ENCODE measurements at regions not wholly inside any gene's neighbourhood (a gene's known extent, or its start where the extent isn't known, plus 50 kb on each side); places are given as distances from the start of the nearest gene placed in this dataset.

- DNase-seq (ENCODE audit: low spot score), result no peak
- H3K4me1 ChIP-seq (ENCODE audit: control insufficient read depth in 4 of 4, insufficient read depth in 4 of 4, low read length in 3 of 4), result no peaks in the 10 kb centered on the region
- H3K9ac ChIP-seq (ENCODE audit: low read depth in 1 of 2, low read length in 2 of 2), result no peak overlapping the region
- no peaks in the 10 kb centered on the region for H3K27me3 ChIP-seq (ENCODE audit: control insufficient read depth in 4 of 4, insufficient read depth in 4 of 4, low read length in 3 of 4)
- TF ChIP-seq REST (IDR thresholded peaks at IDR 0.05), result no peak
- TF ChIP-seq YY1 (IDR thresholded peaks at IDR 0.05), result no peak
- no peak for TF ChIP-seq FOXA2 (IDR thresholded peaks at IDR 0.05)
- no peak for TF ChIP-seq EGR1 (IDR thresholded peaks at IDR 0.05; ENCODE audit: low read depth in 2 of 2)
- no peak for TF ChIP-seq HNF4G (IDR thresholded peaks at IDR 0.05)
- no peak for TF ChIP-seq CTCF (IDR thresholded peaks at IDR 0.05; ENCODE audit: low read depth, low read length, missing input control)
- no peak for TF ChIP-seq HNF4A (conservative IDR thresholded peaks at IDR 0.05)
- no peak for TF ChIP-seq NR2F2 (IDR thresholded peaks at IDR 0.05)
- no peak for TF ChIP-seq TAF1 (conservative IDR thresholded peaks at IDR 0.05)
- no peak for TF ChIP-seq GABPA (IDR thresholded peaks at IDR 0.05 in 1 of 2, conservative IDR thresholded peaks at IDR 0.05 in 1 of 2)
- H3K9me3 ChIP-seq (ENCODE audit: control insufficient read depth in 4 of 4, low read length in 3 of 4), result no peaks in the 10 kb centered on the region
- H3K27ac ChIP-seq (ENCODE audit: low read depth in 1 of 2, low read length in 2 of 2), result no peak overlapping the region
- H3K4me3 ChIP-seq (ENCODE audit: low read depth in 1 of 3, low read length in 3 of 3), result no peak overlapping the region
- no peaks in the 10 kb centered on the region for H3K36me3 ChIP-seq (ENCODE audit: control insufficient read depth in 4 of 4, insufficient read depth in 3 of 4, low read depth in 1 of 4, low read length in 3 of 4)
- 90% methylated on average over 3 of the region's 3 CpGs for WGBS
Observed at GRCh38 chr13:34515201-34515600, 426.9 kb upstream of the NBEA start.

- no peaks in the 10 kb centered on the region for H3K27me3 ChIP-seq (ENCODE audit: control insufficient read depth in 4 of 4, insufficient read depth in 4 of 4, low read length in 3 of 4)
- TF ChIP-seq TAF1 (conservative IDR thresholded peaks at IDR 0.05) (no peak), REST (IDR thresholded peaks at IDR 0.05) (no peak), RXRA (IDR thresholded peaks at IDR 0.05) (no peak), CTCF (IDR thresholded peaks at IDR 0.05; ENCODE audit: low read depth, low read length, missing input control) (no peak), FOXA2 (IDR thresholded peaks at IDR 0.05) (no peak), MAX (IDR thresholded peaks at IDR 0.05) (no peak), ATF3 (IDR thresholded peaks at IDR 0.05) (no peak), GABPA (IDR thresholded peaks at IDR 0.05 in 1 of 2, conservative IDR thresholded peaks at IDR 0.05 in 1 of 2) (no peak), HNF4A (conservative IDR thresholded peaks at IDR 0.05) (no peak), RAD21 (IDR thresholded peaks at IDR 0.05) (no peak), FOXA1 (IDR thresholded peaks at IDR 0.05) (no peak), JUND (IDR thresholded peaks at IDR 0.05) (no peak), EGR1 (IDR thresholded peaks at IDR 0.05; ENCODE audit: low read depth in 2 of 2) (no peak)
- 80% methylated on average over 5 of the region's 5 CpGs for WGBS
- H3K9me3 ChIP-seq (ENCODE audit: control insufficient read depth in 4 of 4, low read length in 3 of 4), result no peaks in the 10 kb centered on the region
- no peak overlapping the region for H3K4me3 ChIP-seq (ENCODE audit: low read depth in 1 of 3, low read length in 3 of 3)
- no peak overlapping the region for H3K9ac ChIP-seq (ENCODE audit: low read depth in 1 of 2, low read length in 2 of 2)
- H3K4me1 ChIP-seq (ENCODE audit: control insufficient read depth in 4 of 4, insufficient read depth in 4 of 4, low read length in 3 of 4), result no peaks in the 10 kb centered on the region
- no peaks in the 10 kb centered on the region for H3K36me3 ChIP-seq (ENCODE audit: control insufficient read depth in 4 of 4, insufficient read depth in 3 of 4, low read depth in 1 of 4, low read length in 3 of 4)
- no peak for DNase-seq (ENCODE audit: low spot score)
- H3K27ac ChIP-seq (ENCODE audit: low read depth in 1 of 2, low read length in 2 of 2), result no peak overlapping the region
Observed at GRCh38 chr13:34521171-34521570, 420.9 kb upstream of the NBEA start.

Measured in liver (tissue), 8 donors.